NCI-H1436 treated with DMSO at 0.1 percent for 48 hours (cell line): ENCODE measurements at regions not wholly inside any gene's neighbourhood (a gene's known extent, or its start where the extent isn't known, plus 50 kb on each side); places are given as distances from the start of the nearest gene placed in this dataset.

Experiments used
- DNase-seq: peaks from one replicate; lab custom pipeline; 2025; lab: John Stamatoyannopoulos, UW

GRCh38 chr22:49193348-49193747 lies 634.3 kb downstream of the BRD1 start:
- no peak for DNase-seq

GRCh38 chr22:49192857-49193250 lies 634.8 kb downstream of the BRD1 start:
- no peak for DNase-seq

- no peak for DNase-seq
These were observed 635.4 kb downstream of the BRD1 start for GRCh38 chr22:49192180-49192856.

- DNase-seq, result no peak
These were observed 636.1 kb downstream of the BRD1 start for GRCh38 chr22:49191506-49191980.

- no peak for DNase-seq
These were observed 636.7 kb downstream of the BRD1 start for GRCh38 chr22:49190816-49191505.

GRCh38 chr22:49189871-49190270 lies 637.8 kb downstream of the BRD1 start:
- no peak for DNase-seq

- no peak for DNase-seq
These were observed 639.1 kb downstream of the BRD1 start for GRCh38 chr22:49188591-49188990.

- no peak for DNase-seq
These were observed 639.6 kb downstream of the BRD1 start for GRCh38 chr22:49188091-49188490.

GRCh38 chr22:49186762-49187161 lies 640.9 kb downstream of the BRD1 start:
- no peak for DNase-seq

GRCh38 chr22:49186293-49186692 lies 641.4 kb downstream of the BRD1 start:
- no peak for DNase-seq

GRCh38 chr22:49185312-49185969 lies 642.2 kb downstream of the BRD1 start:
- DNase-seq, result no peak

- no peak for DNase-seq
These were observed 642.9 kb downstream of the BRD1 start for GRCh38 chr22:49184736-49185135.

GRCh38 chr22:49183826-49184216 lies 643.9 kb downstream of the BRD1 start:
- no peak for DNase-seq

- DNase-seq, result no peak
These were observed 644.4 kb downstream of the BRD1 start for GRCh38 chr22:49183208-49183825.

GRCh38 chr22:49182416-49182815 lies 645.3 kb downstream of the BRD1 start:
- DNase-seq, result no peak

- DNase-seq, result no peak
These were observed 645.7 kb downstream of the BRD1 start for GRCh38 chr22:49181942-49182341.

GRCh38 chr22:49181431-49181830 lies 646.2 kb downstream of the BRD1 start:
- DNase-seq, result no peak

GRCh38 chr22:49180683-49181024 lies 647.0 kb downstream of the BRD1 start:
- DNase-seq, result no peak

GRCh38 chr22:49179886-49180682 lies 647.6 kb downstream of the BRD1 start:
- no peak for DNase-seq

- DNase-seq, result no peak
These were observed 648.5 kb downstream of the BRD1 start for GRCh38 chr22:49179175-49179574.

- no peak for DNase-seq
These were observed 649.2 kb downstream of the BRD1 start for GRCh38 chr22:49178246-49179005.
